IPS-15b (cell line): ENCODE measurements at regions not wholly inside any gene's neighbourhood (a gene's known extent, or its start where the extent isn't known, plus 50 kb on each side); places are given as distances from the start of the nearest gene placed in this dataset.

Source experiments
- H3K27me3 ChIP-seq: one replicate; pipeline ENCODE4 v1.6.1; 2013; ENCODE audit warnings: low read length; ENCODE audit not compliant: control insufficient read depth, insufficient read depth
- H3K36me3 ChIP-seq: one replicate; pipeline ENCODE4 v1.6.1; 2013; ENCODE audit warnings: low read length; ENCODE audit not compliant: control insufficient read depth, insufficient read depth
- H3K4me1 ChIP-seq: one replicate; pipeline ENCODE4 v1.6.1; 2013; ENCODE audit warnings: mild to moderate bottlenecking, low read length; ENCODE audit not compliant: control insufficient read depth, insufficient read depth
- H3K4me3 ChIP-seq: one replicate; pipeline ENCODE4 v1.5.1; 2013; ENCODE audit warnings: low read depth, low read length
- H3K9ac ChIP-seq: one replicate; pipeline ENCODE4 v1.6.1; 2013; ENCODE audit warnings: low read depth, mild to moderate bottlenecking, low read length
- H3K9me3 ChIP-seq: one replicate; pipeline ENCODE4 v1.6.1; 2013; ENCODE audit warnings: mild to moderate bottlenecking, low read length; ENCODE audit not compliant: control insufficient read depth, insufficient read depth

DNA sequence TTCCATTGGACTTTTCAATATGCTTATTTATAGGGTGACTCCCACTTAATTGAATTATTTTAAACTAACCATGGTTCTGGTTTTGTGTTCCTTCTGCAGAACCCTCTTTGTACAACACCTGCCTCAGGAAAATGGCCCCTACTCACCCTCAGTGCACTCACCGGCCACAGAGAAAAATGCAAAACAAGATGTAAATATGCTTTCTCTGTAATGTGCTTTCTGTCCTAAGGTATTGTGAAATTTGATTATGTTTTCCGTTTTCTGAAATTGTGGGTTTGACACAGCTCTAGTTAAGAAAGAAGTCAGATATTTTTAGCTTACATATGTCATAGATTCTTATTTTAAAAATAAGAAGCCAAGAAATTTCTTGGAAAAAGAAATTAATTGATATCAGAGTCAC lies 357.7 kb upstream of the SMIM21 start:
- H3K36me3 ChIP-seq: no peaks in the 10 kb centered on the region
- no peaks in the 10 kb centered on the region for H3K4me1 ChIP-seq
- no peaks in the 10 kb centered on the region for H3K9me3 ChIP-seq
- no peaks in the 10 kb centered on the region for H3K27me3 ChIP-seq
- no peak overlapping the region for H3K9ac ChIP-seq
- no peak overlapping the region for H3K4me3 ChIP-seq

DNA sequence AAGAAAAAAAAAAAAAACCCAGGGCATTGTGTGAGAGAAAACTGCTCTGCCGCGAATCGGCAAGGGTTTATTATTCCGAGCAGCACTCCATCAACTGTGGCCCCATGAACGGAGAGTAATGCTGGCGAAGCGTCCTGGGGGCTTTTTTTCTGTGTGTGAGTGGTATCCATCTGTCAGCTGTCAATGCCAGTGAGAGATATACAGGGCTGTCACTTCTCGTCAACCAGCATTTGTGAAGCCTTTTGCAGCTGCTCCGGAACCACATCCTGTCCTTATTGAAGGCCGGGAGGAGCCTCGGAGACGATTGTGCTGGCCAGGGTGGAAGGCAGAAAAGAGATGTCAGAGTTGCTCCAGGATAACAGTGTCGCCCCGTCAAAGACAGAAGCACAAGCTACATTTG lies 356.9 kb upstream of the SMIM21 start:
- Histone ChIP-seq H3K4me1 (no peaks in the 10 kb centered on the region), H3K36me3 (no peaks in the 10 kb centered on the region), H3K4me3 (no peak overlapping the region), H3K27me3 (no peaks in the 10 kb centered on the region), H3K9me3 (no peaks in the 10 kb centered on the region), H3K9ac (no peak overlapping the region)

DNA sequence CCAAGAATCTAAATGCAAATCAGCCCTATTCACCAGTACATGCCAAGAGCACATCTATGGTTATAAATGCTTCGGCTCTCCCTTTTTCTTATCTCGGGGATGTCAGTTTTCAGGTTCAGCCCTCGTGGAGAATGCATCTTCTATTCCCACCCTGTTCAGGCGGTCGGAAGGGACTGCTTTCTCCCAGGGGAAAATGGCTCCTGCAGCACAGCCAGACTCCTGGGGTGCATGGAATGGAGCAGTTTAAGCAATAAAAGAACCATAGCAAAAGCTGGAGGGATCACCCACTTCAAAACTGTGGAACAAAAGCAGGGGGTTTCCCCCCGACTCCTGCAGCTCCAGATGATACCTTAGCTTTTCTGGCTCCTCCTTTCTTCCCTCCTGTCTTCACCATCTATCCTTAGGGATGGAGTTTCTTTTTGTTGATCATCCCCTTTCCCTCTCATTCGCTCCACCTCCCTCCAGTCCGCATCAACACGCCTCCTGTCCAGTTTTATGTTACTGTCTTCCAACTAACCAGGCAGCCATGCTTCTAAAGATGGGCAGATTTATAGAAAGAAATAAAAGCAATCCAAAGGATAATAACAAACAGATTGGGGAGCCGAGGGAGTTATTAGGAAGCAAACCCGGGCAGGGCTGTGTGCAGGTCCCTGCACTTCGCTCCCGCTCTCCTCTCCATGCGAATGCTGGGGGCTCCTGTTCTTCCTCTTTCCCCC lies 356.2 kb upstream of the SMIM21 start:
- no peak overlapping the region for H3K9ac ChIP-seq
- H3K4me1 ChIP-seq: no peaks in the 10 kb centered on the region
- H3K4me3 ChIP-seq: no peak overlapping the region
- no peaks in the 10 kb centered on the region for H3K36me3 ChIP-seq
- no peaks in the 10 kb centered on the region for H3K9me3 ChIP-seq
- H3K27me3 ChIP-seq: no peaks in the 10 kb centered on the region

DNA sequence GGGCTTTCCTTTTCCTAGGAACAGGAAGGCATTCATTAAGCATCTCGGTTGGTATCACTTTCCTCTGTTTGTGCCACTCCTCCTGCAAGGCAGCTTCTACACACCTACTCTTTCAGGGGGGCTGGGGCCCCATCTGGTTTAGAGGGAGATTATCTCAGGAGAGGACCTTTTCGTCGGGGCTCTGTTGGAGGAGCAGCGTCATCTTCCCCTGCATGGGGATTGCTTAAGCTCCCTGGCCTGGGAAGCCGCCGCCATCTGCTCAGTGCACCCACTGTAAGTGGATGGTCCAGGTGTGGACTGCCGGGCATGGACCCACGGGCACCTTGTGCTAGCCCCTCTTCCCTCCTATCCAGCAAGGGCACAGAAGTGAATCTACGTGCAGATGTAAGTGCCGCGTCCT lies 355.3 kb upstream of the SMIM21 start:
- Histone ChIP-seq H3K4me1 (no peaks in the 10 kb centered on the region), H3K9me3 (no peaks in the 10 kb centered on the region), H3K27me3 (no peaks in the 10 kb centered on the region), H3K36me3 (no peaks in the 10 kb centered on the region), H3K9ac (no peak overlapping the region), H3K4me3 (no peak overlapping the region)

- Histone ChIP-seq H3K36me3 (no peaks in the 10 kb centered on the region), H3K27me3 (no peaks in the 10 kb centered on the region), H3K9ac (no peak overlapping the region), H3K4me1 (no peaks in the 10 kb centered on the region), H3K4me3 (no peak overlapping the region), H3K9me3 (no peaks in the 10 kb centered on the region)
Measured at GRCh38 chr18:75782204-75782603, 354.7 kb upstream of the SMIM21 start.

DNA sequence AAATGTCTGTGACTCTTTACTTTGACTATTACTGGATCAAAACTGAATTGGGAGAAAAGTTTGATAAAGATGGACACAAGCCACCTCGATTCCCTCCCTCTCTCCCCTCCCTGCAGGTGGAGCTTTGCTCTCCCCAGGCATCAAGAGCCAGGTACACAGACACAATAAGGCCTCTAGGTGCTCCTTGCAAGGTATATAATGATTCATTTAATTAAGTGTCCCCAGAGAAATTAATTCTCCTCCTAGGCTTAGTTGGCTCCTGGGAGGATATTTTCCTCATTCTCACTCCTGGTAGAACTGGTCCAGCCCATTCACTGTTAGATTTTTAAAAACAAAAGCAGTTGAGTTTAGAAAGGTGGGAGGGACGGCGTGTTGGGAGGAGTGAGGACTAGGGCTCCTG lies 352.4 kb upstream of the SMIM21 start:
- H3K9me3 ChIP-seq: no peaks in the 10 kb centered on the region
- H3K27me3 ChIP-seq: no peaks in the 10 kb centered on the region
- H3K36me3 ChIP-seq: no peaks in the 10 kb centered on the region
- H3K9ac ChIP-seq: no peak overlapping the region
- no peak overlapping the region for H3K4me3 ChIP-seq
- H3K4me1 ChIP-seq: no peaks in the 10 kb centered on the region

- Histone ChIP-seq H3K9me3 (no peaks in the 10 kb centered on the region), H3K27me3 (no peaks in the 10 kb centered on the region), H3K4me1 (no peaks in the 10 kb centered on the region), H3K9ac (no peak overlapping the region), H3K4me3 (no peak overlapping the region), H3K36me3 (no peaks in the 10 kb centered on the region)
Measured at GRCh38 chr18:75779450-75779849, 351.9 kb upstream of the SMIM21 start.

DNA sequence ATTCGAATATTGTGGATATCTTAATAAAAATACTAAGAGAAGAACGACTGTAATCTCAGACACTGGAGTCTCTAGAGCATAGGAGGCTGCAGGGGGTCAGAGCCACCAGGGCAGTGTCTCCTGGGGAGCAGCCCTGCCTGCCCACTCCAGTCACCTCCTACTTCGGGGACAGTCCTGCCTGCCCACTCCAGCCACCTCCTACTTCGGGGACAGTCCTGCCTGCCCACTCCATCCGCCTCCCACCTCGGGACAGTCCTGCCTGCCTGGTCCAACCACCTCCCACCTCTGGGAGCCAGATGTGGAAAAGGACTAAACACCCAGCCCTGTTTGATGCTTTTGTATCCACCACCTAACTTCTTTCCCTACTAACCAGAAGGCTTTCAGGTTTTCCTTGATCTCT lies 350.1 kb upstream of the SMIM21 start:
- H3K9ac ChIP-seq: no peak overlapping the region
- H3K36me3 ChIP-seq: no peaks in the 10 kb centered on the region
- no peak overlapping the region for H3K4me3 ChIP-seq
- H3K4me1 ChIP-seq: no peaks in the 10 kb centered on the region
- H3K9me3 ChIP-seq: no peaks in the 10 kb centered on the region
- H3K27me3 ChIP-seq: no peaks in the 10 kb centered on the region

GRCh38 chr18:75775121-75775520 lies 347.6 kb upstream of the SMIM21 start:
- H3K9me3 ChIP-seq: no peaks in the 10 kb centered on the region
- no peaks in the 10 kb centered on the region for H3K4me1 ChIP-seq
- no peaks in the 10 kb centered on the region for H3K27me3 ChIP-seq

GRCh38 chr18:75773618-75774017 lies 346.1 kb upstream of the SMIM21 start:
- no peaks in the 10 kb centered on the region for H3K9me3 ChIP-seq
- H3K4me3 ChIP-seq: no peak overlapping the region
- no peaks in the 10 kb centered on the region for H3K4me1 ChIP-seq
- H3K27me3 ChIP-seq: no peaks in the 10 kb centered on the region
- no peaks in the 10 kb centered on the region for H3K36me3 ChIP-seq
- no peak overlapping the region for H3K9ac ChIP-seq

More at GRCh38 chr18:75775121-75775520, 347.6 kb upstream of the SMIM21 start:
- Histone ChIP-seq H3K36me3 (no peaks in the 10 kb centered on the region), H3K4me3 (no peak overlapping the region), H3K9ac (no peak overlapping the region)

- no peak overlapping the region for H3K4me3 ChIP-seq
- no peak overlapping the region for H3K9ac ChIP-seq
- no peaks in the 10 kb centered on the region for H3K9me3 ChIP-seq
- H3K36me3 ChIP-seq: no peaks in the 10 kb centered on the region
- no peaks in the 10 kb centered on the region for H3K4me1 ChIP-seq
- no peaks in the 10 kb centered on the region for H3K27me3 ChIP-seq
Measured at GRCh38 chr18:75762758-75763157, 335.3 kb upstream of the SMIM21 start.

DNA sequence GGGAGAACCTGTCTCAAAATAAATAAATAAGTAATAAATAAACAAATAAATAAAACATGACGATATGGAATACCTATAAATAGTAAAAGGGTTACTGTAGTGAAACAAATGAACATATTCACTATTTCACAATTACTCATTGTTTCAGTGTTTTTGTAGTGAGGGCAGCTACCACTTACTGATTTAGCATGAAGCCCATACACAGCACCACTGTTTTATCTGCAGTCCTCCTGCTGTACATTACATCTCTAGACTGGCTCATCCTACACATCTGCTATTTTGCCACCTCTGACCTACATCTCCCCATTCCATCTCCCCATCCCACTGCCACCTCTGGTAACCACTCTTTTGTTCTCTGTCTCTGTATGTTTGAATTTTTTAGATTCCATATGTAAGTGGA lies 332.7 kb upstream of the SMIM21 start:
- H3K36me3 ChIP-seq: no peaks in the 10 kb centered on the region
- no peak overlapping the region for H3K4me3 ChIP-seq
- H3K4me1 ChIP-seq: no peaks in the 10 kb centered on the region
- H3K9me3 ChIP-seq: no peaks in the 10 kb centered on the region
- no peaks in the 10 kb centered on the region for H3K27me3 ChIP-seq
- H3K9ac ChIP-seq: no peak overlapping the region
